ENCODE measurements at regions not wholly inside any gene's neighbourhood (a gene's known extent, or its start where the extent isn't known, plus 50 kb on each side); places are given as distances from the start of the nearest gene placed in this dataset.

GRCh38 chr6:13872681-13873080 is 52.1 kb upstream of the RNF182 start:
- TF ChIP-seq CTCF (IDR thresholded peaks at IDR 0.05): no peak
- TF ChIP-seq POLR2A (IDR thresholded peaks at IDR 0.05): no peak
